H9 (cell line): ENCODE measurements at regions not wholly inside any gene's neighbourhood (a gene's known extent, or its start where the extent isn't known, plus 50 kb on each side); places are given as distances from the start of the nearest gene placed in this dataset.

Source experiments
- DNase-seq: peaks from one replicate; pipeline ENCODE4 v3.0.0-alpha.2; 2017
- H2AFZ ChIP-seq: one replicate; pipeline ENCODE4 v1.6.1; 2013; ENCODE audit warnings: mild to moderate bottlenecking, low read length, control low read depth, moderate library complexity
- H2AK5ac ChIP-seq: 2 replicates; pipeline ENCODE4 v1.6.1; 2013; ENCODE audit warnings: low read length, control low read depth, mixed read lengths; ENCODE audit not compliant: insufficient read length
- H2BK120ac ChIP-seq: one replicate; pipeline ENCODE4 v1.6.1; 2013; ENCODE audit warnings: low read depth, mild to moderate bottlenecking, low read length, control low read depth, inconsistent platforms; ENCODE audit not compliant: poor library complexity, severe bottlenecking
- H2BK12ac ChIP-seq: 2 replicates; pipeline ENCODE4 v1.6.1; 2013; ENCODE audit warnings: low read length, control low read depth, mixed read lengths, low read depth; ENCODE audit not compliant: insufficient read length
- H2BK15ac ChIP-seq: 2 replicates; pipeline ENCODE4 v1.6.1; 2013; ENCODE audit warnings: low read depth, low read length, control low read depth
- H2BK20ac ChIP-seq: one replicate; pipeline ENCODE4 v1.6.1; 2013; ENCODE audit warnings: low read depth, mild to moderate bottlenecking, low read length, control low read depth, inconsistent platforms; ENCODE audit not compliant: poor library complexity, severe bottlenecking
- H2BK5ac ChIP-seq: 2 replicates; pipeline ENCODE4 v1.6.1; 2013; ENCODE audit warnings: low read length, control low read depth, mixed read lengths; ENCODE audit not compliant: insufficient read length
- H3K14ac ChIP-seq: 2 replicates; pipeline ENCODE4 v1.6.1; 2013; ENCODE audit warnings: low read length, control low read depth; ENCODE audit not compliant: insufficient read depth
- H3K18ac ChIP-seq: 2 replicates; pipeline ENCODE4 v1.6.1; 2013; ENCODE audit warnings: low read depth, mild to moderate bottlenecking, mixed read lengths, low read length, control low read depth; ENCODE audit not compliant: insufficient read length
- H3K23ac ChIP-seq: 2 replicates; pipeline ENCODE4 v1.6.1; 2013; ENCODE audit warnings: low read length, control low read depth, mixed read lengths, low read depth; ENCODE audit not compliant: insufficient read length
- H3K23me2 ChIP-seq: 2 replicates; pipeline ENCODE4 v1.6.1; 2013; ENCODE audit warnings: low read depth, mild to moderate bottlenecking, mixed read lengths, low read length, control low read depth; ENCODE audit not compliant: insufficient read length, poor library complexity, severe bottlenecking
- H3K27ac ChIP-seq: 2 replicates; pipeline ENCODE4 v1.5.1; 2013; ENCODE audit warnings: low read length, control low read depth, mixed read lengths, low read depth; ENCODE audit not compliant: insufficient read length
- H3K27me3 ChIP-seq: 2 replicates; pipeline ENCODE4 v1.6.1; 2013; ENCODE audit warnings: low read length, control low read depth, inconsistent platforms; ENCODE audit not compliant: insufficient read depth
- H3K4ac ChIP-seq: 2 replicates; pipeline ENCODE4 v1.6.1; 2013; ENCODE audit warnings: low read depth, mild to moderate bottlenecking, control low read depth, inconsistent platforms, low read length, moderate library complexity
- H3K4me1 ChIP-seq: 2 replicates; pipeline ENCODE4 v1.6.1; 2013; ENCODE audit warnings: low read length, control low read depth, inconsistent platforms; ENCODE audit not compliant: insufficient read depth
- H3K4me2 ChIP-seq: 2 replicates; pipeline ENCODE4 v1.6.1; 2013; ENCODE audit warnings: low read length, control low read depth, mixed read lengths; ENCODE audit not compliant: insufficient read length, insufficient read depth
- H3K56ac ChIP-seq: 2 replicates; pipeline ENCODE4 v1.6.1; 2013; ENCODE audit warnings: low read depth, mild to moderate bottlenecking, mixed read lengths, low read length, control low read depth; ENCODE audit not compliant: insufficient read length
- H3K79me1 ChIP-seq: 2 replicates; pipeline ENCODE4 v1.6.1; 2013; ENCODE audit warnings: low read depth, mild to moderate bottlenecking, moderate library complexity, low read length, control low read depth, inconsistent platforms; ENCODE audit not compliant: insufficient read depth, poor library complexity, severe bottlenecking
- H3K79me2 ChIP-seq: 2 replicates; pipeline ENCODE4 v1.6.1; 2013; ENCODE audit warnings: low read length, control low read depth, inconsistent platforms; ENCODE audit not compliant: insufficient read depth
- H3K9ac ChIP-seq: 2 replicates; pipeline ENCODE4 v1.6.1; 2013; ENCODE audit warnings: low read length, control low read depth, mixed read lengths; ENCODE audit not compliant: insufficient read length; ENCODE audit errors: extremely low read depth
- H3K9me3 ChIP-seq: one replicate; pipeline ENCODE4 v1.6.1; 2013; ENCODE audit warnings: low read depth, low read length, inconsistent platforms; ENCODE audit not compliant: control insufficient read depth
- H3T11ph ChIP-seq: one replicate; pipeline ENCODE4 v1.6.1; 2013; ENCODE audit warnings: mild to moderate bottlenecking, low read length, control low read depth, inconsistent platforms
- H4K20me1 ChIP-seq: one replicate; pipeline ENCODE4 v1.6.1; 2013; ENCODE audit not compliant: control insufficient read depth, insufficient read length, insufficient read depth
- H4K5ac ChIP-seq: 2 replicates; pipeline ENCODE4 v1.6.1; 2013; ENCODE audit warnings: low read depth, mild to moderate bottlenecking, mixed read lengths, low read length, control low read depth; ENCODE audit not compliant: insufficient read length
- H4K8ac ChIP-seq: replicated peaks from 2 replicates; pipeline ENCODE4 v1.6.1; 2013; ENCODE audit warnings: low read length, control low read depth, mixed read lengths, low read depth; ENCODE audit not compliant: insufficient read length
- H4K91ac ChIP-seq: 2 replicates; pipeline ENCODE4 v1.6.1; 2013; ENCODE audit warnings: low read depth, mild to moderate bottlenecking, moderate library complexity, mixed read lengths, low read length, control low read depth; ENCODE audit not compliant: insufficient read length
- H3K27ac Mint-ChIP-seq, 3 experiments: 2 replicates in 2 of 3; 3 replicates in 1 of 3; pipeline ENCODE4 v1.8.0; 2020 to 2021; ENCODE audit warnings: mixed read lengths in 3 of 3, mild to moderate bottlenecking in 1 of 3, moderate library complexity in 1 of 3
- H3K27me3 Mint-ChIP-seq: 2 replicates; pipeline ENCODE4 v1.8.0; 2021; ENCODE audit warnings: low read depth, mild to moderate bottlenecking, moderate library complexity, mixed read lengths
- H3K36me3 Mint-ChIP-seq, 3 experiments: 2 replicates in 2 of 3; 3 replicates in 1 of 3; pipeline ENCODE4 v1.8.0; 2020 to 2021; ENCODE audit warnings: low read depth in 3 of 3, mixed read lengths in 3 of 3; ENCODE audit not compliant: insufficient read depth in 1 of 3
- H3K4me1 Mint-ChIP-seq, 2 experiments: 2 replicates each; pipeline ENCODE4 v1.8.0; 2020; ENCODE audit warnings: mixed read lengths in 2 of 2
- H3K4me3 Mint-ChIP-seq, 2 experiments: 2 replicates in 1 of 2; 3 replicates in 1 of 2; pipeline ENCODE4 v1.8.0; 2020 to 2021; ENCODE audit warnings: mild to moderate bottlenecking in 2 of 2, mixed read lengths in 2 of 2, moderate library complexity in 1 of 2
- H3K9me3 Mint-ChIP-seq, 2 experiments: 2 replicates in 1 of 2; 3 replicates in 1 of 2; pipeline ENCODE4 v1.8.0; 2020; ENCODE audit warnings: mild to moderate bottlenecking in 2 of 2, mixed read lengths in 2 of 2, moderate library complexity in 1 of 2
- CTCF ChIP-seq: fragments of 200-600 bp; sonication (generic); conservative IDR thresholded peaks from 3 replicates; pipeline ENCODE4 v1.8.0; 2021; ENCODE audit warnings: antibody characterized with exemption, mild to moderate bottlenecking
- WGBS: extraction: QIAGEN DNeasy Blood & Tissue Kit; methylation state at CpG from one replicate; pipeline ENCODE4 v1.1.7; 2013; ENCODE audit warnings: missing lambda C conversion rate, low lambda C conversion rate, mixed read lengths; ENCODE audit not compliant: insufficient read length; ENCODE audit errors: extremely low coverage; 5-methylcytosine and 5-hydroxymethylcytosine counted together

- Histone ChIP-seq H3K4me1 (no peaks in the 10 kb centered on the region), H3K27ac (no peak overlapping the region), H4K5ac (no peak overlapping the region), H3K23ac (no peak overlapping the region), H2BK12ac (no peak overlapping the region), H3K9me3 (no peaks in the 10 kb centered on the region), H3K18ac (no peak overlapping the region), H4K91ac (no peak overlapping the region), H2AK5ac (no peak overlapping the region), H2BK20ac (no peak overlapping the region), H2BK5ac (no peak overlapping the region), H3K79me1 (no peaks in the 10 kb centered on the region), H3K56ac (no peak overlapping the region), H3K14ac (no peak overlapping the region), H3K9ac (no peak overlapping the region), H2AFZ (no peak overlapping the region), H2BK120ac (no peak overlapping the region), H3K4ac (no peak overlapping the region), H2BK15ac (no peak overlapping the region), H3K23me2 (no peaks in the 10 kb centered on the region), H3K27me3 (no peaks in the 10 kb centered on the region), H4K20me1 (no peaks in the 10 kb centered on the region), H3K79me2 (no peaks in the 10 kb centered on the region), H4K8ac (no peak overlapping the region), H3T11ph (no peak overlapping the region), H3K4me2 (no peak overlapping the region)
- WGBS = no CpG with 5 or more reads among the region's 1 CpG
- no peak overlapping the region for H3K4me3 Mint-ChIP-seq
- no peaks in the 10 kb centered on the region for H3K27me3 Mint-ChIP-seq
- H3K27ac Mint-ChIP-seq = no peak overlapping the region
- TF ChIP-seq CTCF = no peak
- peaks cover 6 to 7% of the 10 kb centered on the region in 2 experiments for H3K9me3 Mint-ChIP-seq
- no peaks in the 10 kb centered on the region for H3K4me1 Mint-ChIP-seq
- no peak for DNase-seq
- H3K36me3 Mint-ChIP-seq = peaks cover 3 to 8% (median 5%) of the 10 kb centered on the region in 3 experiments; a peak in 6 of 7 replicates
Measured at GRCh38 chr7:54810401-54810800, 51.4 kb upstream of the SEC61G start.
